ENCODE measurements at regions not wholly inside any gene's neighbourhood (a gene's known extent, or its start where the extent isn't known, plus 50 kb on each side); places are given as distances from the start of the nearest gene placed in this dataset.
"Not testable (repeated sequence)": the region's sequence is repeated elsewhere in the genome, so short reads cannot be mapped to it uniquely, and the experiment has no call there.

DNA sequence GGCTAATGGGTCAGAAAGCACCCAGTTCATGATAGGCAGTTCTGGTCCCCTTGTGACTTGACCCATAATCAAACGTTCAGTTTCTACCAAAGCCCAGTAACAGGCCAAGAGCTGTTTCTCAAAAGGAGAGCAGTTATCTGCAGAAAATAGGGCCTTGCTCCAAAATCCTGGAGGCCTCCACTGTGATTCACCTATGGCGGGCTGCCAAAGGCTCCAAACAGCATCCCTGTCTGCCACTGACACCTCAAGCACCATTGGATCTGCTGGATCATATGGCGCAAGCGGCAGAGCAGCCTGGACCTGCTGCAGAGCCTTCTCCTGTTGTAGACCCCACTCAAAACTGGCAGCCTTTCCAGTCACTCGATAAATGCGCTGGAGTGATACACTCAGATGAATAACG is 181.6 kb upstream of the THUMPD2 start:
- not testable (repeated sequence) for TF ChIP-seq POLR2AphosphoS5, POLR2A (IDR thresholded peaks at IDR 0.05; ENCODE audit: low read depth, low read length)
